ENCODE measurements at regions not wholly inside any gene's neighbourhood (a gene's known extent, or its start where the extent isn't known, plus 50 kb on each side); places are given as distances from the start of the nearest gene placed in this dataset.

- no peak for DNase-seq
These were observed 85.3 kb upstream of the GALNT2 start for GRCh38 chr1:229981736-229982135.

- DNase-seq = no peak
These were observed 82.6 kb upstream of the GALNT2 start for GRCh38 chr1:229984310-229984991.

GRCh38 chr1:229984992-229985612, 81.9 kb upstream of the GALNT2 start:
- no peak for DNase-seq

- no peak for DNase-seq
These were observed 81.4 kb upstream of the GALNT2 start for GRCh38 chr1:229985613-229986010.

GRCh38 chr1:229986737-229987337, 80.2 kb upstream of the GALNT2 start:
- DNase-seq = no peak

GRCh38 chr1:229987953-229988352, 79.1 kb upstream of the GALNT2 start:
- no peak for DNase-seq

- DNase-seq = no peak
These were observed 78.5 kb upstream of the GALNT2 start for GRCh38 chr1:229988534-229988933.

- DNase-seq = no peak
These were observed 77.3 kb upstream of the GALNT2 start for GRCh38 chr1:229989591-229990248.

GRCh38 chr1:229990326-229990725, 76.7 kb upstream of the GALNT2 start:
- DNase-seq = no peak

- no peak for DNase-seq
These were observed 75.9 kb upstream of the GALNT2 start for GRCh38 chr1:229991104-229991513.

- no peak for DNase-seq
These were observed 75.2 kb upstream of the GALNT2 start for GRCh38 chr1:229991724-229992333.

GRCh38 chr1:229993060-229993459, 74.0 kb upstream of the GALNT2 start:
- no peak for DNase-seq

GRCh38 chr1:229993894-229994293, 73.1 kb upstream of the GALNT2 start:
- DNase-seq = no peak

- DNase-seq = no peak
These were observed 67.9 kb upstream of the GALNT2 start for GRCh38 chr1:229999004-229999670.

GRCh38 chr1:230000493-230001184, 66.4 kb upstream of the GALNT2 start:
- DNase-seq = no peak

GRCh38 chr1:230002164-230002803, 64.8 kb upstream of the GALNT2 start:
- DNase-seq = no peak

GRCh38 chr1:230003409-230003808, 63.6 kb upstream of the GALNT2 start:
- DNase-seq = no peak

- no peak for DNase-seq
These were observed 62.0 kb upstream of the GALNT2 start for GRCh38 chr1:230005040-230005439.

GRCh38 chr1:230008721-230009120, 58.3 kb upstream of the GALNT2 start:
- no peak for DNase-seq

- no peak for DNase-seq
These were observed 57.3 kb upstream of the GALNT2 start for GRCh38 chr1:230009611-230010313.
